Prostate gland (tissue), 2 donors: ENCODE measurements at regions not wholly inside any gene's neighbourhood (a gene's known extent, or its start where the extent isn't known, plus 50 kb on each side); places are given as distances from the start of the nearest gene placed in this dataset.

Source experiments
- DNase-seq: peaks from one replicate; pipeline ENCODE4 v3.0.0-alpha.2; 2019; ENCODE audit warnings: low spot score
- H3K27ac ChIP-seq, 2 donors: fragments of 200-600 bp; sonication (generic); 2 replicates each; pipeline ENCODE4 v1.5.1; 2017 to 2019
- H3K27me3 ChIP-seq: fragments of 200-600 bp; sonication (generic); replicated peaks from 2 replicates; pipeline ENCODE4 v1.5.1; 2019; ENCODE audit not compliant: insufficient read depth
- H3K36me3 ChIP-seq, 2 donors: fragments of 200-600 bp; sonication (generic); 1 replicate in 1 of 2; 2 replicates in 1 of 2; pipeline versions ENCODE4 v1.5.1 to v1.8.1; 2017 to 2019
- H3K4me1 ChIP-seq: fragments of 200-600 bp; sonication (generic); replicated peaks from 2 replicates; pipeline ENCODE4 v1.5.1; 2019
- H3K4me3 ChIP-seq, 2 donors: fragments of 200-600 bp; sonication (generic); 2 replicates each; pipeline ENCODE4 v1.5.1; 2017 to 2019
- H3K9me3 ChIP-seq: fragments of 200-600 bp; sonication (generic); 2 replicates; pipeline ENCODE4 v1.5.1; 2017
- CTCF ChIP-seq, 4 experiments: fragments of 200-600 bp in 2 of 4; fragments of 450-650 bp in 2 of 4; sonication (generic) in 2 of 4; IDR thresholded peaks; 1 replicate in 3 of 4; 2 replicates in 1 of 4; pipeline ENCODE4 v1.5.1; 2016 to 2019; ENCODE audit warnings: antibody characterized with exemption in 4 of 4, mild to moderate bottlenecking in 2 of 4, moderate library complexity in 2 of 4
- POLR2A ChIP-seq: fragments of 450-650 bp; IDR thresholded peaks from one replicate; pipeline ENCODE4 v1.6.1; 2016; ENCODE audit warnings: antibody characterized with exemption, mild to moderate bottlenecking
- POLR2AphosphoS5 ChIP-seq: sonication (generic); formaldehyde crosslinking; IDR thresholded peaks from one replicate; pipeline ENCODE4 v1.6.1; 2017; ENCODE audit warnings: antibody characterized with exemption
- WGBS: methylation state at CpG from one replicate; pipeline ENCODE4 v1.1.5; 2018; 5-methylcytosine and 5-hydroxymethylcytosine counted together
- intact Hi-C: fragments of 100-400 bp; cut with DNase I; formaldehyde crosslinking; loops from one replicate; pipeline ENCODE4 v1.14.2; 2022

GRCh38 chr6:97815301-97815812, 532.3 kb upstream of the MMS22L start:
- TF ChIP-seq POLR2A (no peak), CTCF (IDR thresholded peaks at IDR 0.05) (no peak), POLR2AphosphoS5 (no peak)
- Histone ChIP-seq H3K27me3 (no peaks in the 10 kb centered on the region), H3K36me3 (no peaks in the 10 kb centered on the region), H3K4me1 (no peaks in the 10 kb centered on the region), H3K27ac (no peak overlapping the region), H3K9me3 (no peaks in the 10 kb centered on the region), H3K4me3 (no peak overlapping the region)
- DNase-seq, result no peak
- intact Hi-C loops, result no loop called here
- WGBS, result 61% methylated on average over 2 of the region's 2 CpGs

- 72% methylated on average over 2 of the region's 2 CpGs for WGBS
- no peak overlapping the region for H3K27ac ChIP-seq
- H3K4me1 ChIP-seq, result no peaks in the 10 kb centered on the region
- H3K36me3 ChIP-seq, result no peaks in the 10 kb centered on the region
- no peak overlapping the region for H3K4me3 ChIP-seq
- no peaks in the 10 kb centered on the region for H3K27me3 ChIP-seq
- no peak for DNase-seq
- intact Hi-C loops, result no loop called here
- TF ChIP-seq POLR2AphosphoS5 (no peak), POLR2A (no peak), CTCF (IDR thresholded peaks at IDR 0.05) (no peak)
- H3K9me3 ChIP-seq, result no peaks in the 10 kb centered on the region
These were observed 533.5 kb upstream of the MMS22L start for GRCh38 chr6:97816526-97816925.

GRCh38 chr6:97819710-97820109, 536.7 kb upstream of the MMS22L start:
- no peaks in the 10 kb centered on the region for H3K9me3 ChIP-seq
- H3K4me1 ChIP-seq, result no peaks in the 10 kb centered on the region
- no peaks in the 10 kb centered on the region for H3K36me3 ChIP-seq
- TF ChIP-seq POLR2AphosphoS5, result no peak
- TF ChIP-seq POLR2A, result no peak
- no peak for TF ChIP-seq CTCF (IDR thresholded peaks at IDR 0.05)
- no peak overlapping the region for H3K27ac ChIP-seq
- no peak for DNase-seq
- 41% methylated on average over 3 of the region's 3 CpGs for WGBS
- H3K4me3 ChIP-seq, result no peak overlapping the region
- intact Hi-C loops, result no loop called here
- H3K27me3 ChIP-seq, result no peaks in the 10 kb centered on the region

- 74% methylated on average over 5 of the region's 5 CpGs for WGBS
- TF ChIP-seq CTCF (IDR thresholded peaks at IDR 0.05) (no peak), POLR2AphosphoS5 (no peak), POLR2A (no peak)
These were observed 537.4 kb upstream of the MMS22L start for GRCh38 chr6:97820400-97820799.

GRCh38 chr6:97822632-97823031, 539.6 kb upstream of the MMS22L start:
- DNase-seq, result no peak
- WGBS, result 65% methylated on average over 2 of the region's 2 CpGs
- H3K4me1 ChIP-seq, result no peaks in the 10 kb centered on the region
- intact Hi-C loops, result no loop called here
- H3K27ac ChIP-seq, result no peak overlapping the region
- H3K36me3 ChIP-seq, result no peaks in the 10 kb centered on the region
- no peaks in the 10 kb centered on the region for H3K27me3 ChIP-seq
- no peak overlapping the region for H3K4me3 ChIP-seq
- TF ChIP-seq CTCF (IDR thresholded peaks at IDR 0.05) (no peak), POLR2A (no peak), POLR2AphosphoS5 (no peak)
- H3K9me3 ChIP-seq, result no peaks in the 10 kb centered on the region

More at GRCh38 chr6:97820400-97820799, 537.4 kb upstream of the MMS22L start:
- Histone ChIP-seq H3K27me3 (no peaks in the 10 kb centered on the region), H3K36me3 (no peaks in the 10 kb centered on the region), H3K9me3 (no peaks in the 10 kb centered on the region), H3K27ac (no peak overlapping the region), H3K4me3 (no peak overlapping the region), H3K4me1 (no peaks in the 10 kb centered on the region)
- DNase-seq, result no peak
- intact Hi-C loops, result no loop called here
